ENCODE measurements at regions not wholly inside any gene's neighbourhood (a gene's known extent, or its start where the extent isn't known, plus 50 kb on each side); places are given as distances from the start of the nearest gene placed in this dataset.

DNA sequence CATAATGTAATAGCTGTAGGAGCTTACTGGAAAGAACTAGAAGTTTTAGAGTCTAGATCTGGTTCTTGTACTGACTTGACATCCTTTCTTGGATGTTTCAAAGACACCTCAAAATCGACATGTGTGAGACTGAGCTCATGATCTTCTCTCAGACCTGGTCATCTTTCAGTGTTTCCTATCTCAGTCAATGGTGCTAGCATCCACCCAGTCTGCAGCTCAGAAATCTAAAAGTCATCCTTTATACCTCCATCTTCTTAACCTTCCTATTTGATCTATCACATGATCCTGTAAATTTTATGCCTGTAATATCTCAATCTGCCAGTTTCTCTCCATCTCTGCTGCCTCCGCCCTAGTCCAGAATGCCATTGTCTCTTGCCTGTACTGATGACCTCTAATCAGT is 301.9 kb upstream of the PITX2 start (continued):
- TF ChIP-seq GATAD2B (IDR thresholded peaks at IDR 0.05; ENCODE audit: borderline replicate concordance) (no peak), HNRNPLL (IDR thresholded peaks at IDR 0.05; ENCODE audit: low read depth, low read length, poor library complexity, severe bottlenecking) (no peak), MCM3 (IDR thresholded peaks at IDR 0.05) (no peak), CEBPG (CRISPR knock-in tag; IDR thresholded peaks at IDR 0.05) (no peak), CEBPG (tag; conservative IDR thresholded peaks at IDR 0.05 in 1 of 2, IDR thresholded peaks at IDR 0.05 in 1 of 2) (no peak)
- TF ChIP-seq, protein P1, sequence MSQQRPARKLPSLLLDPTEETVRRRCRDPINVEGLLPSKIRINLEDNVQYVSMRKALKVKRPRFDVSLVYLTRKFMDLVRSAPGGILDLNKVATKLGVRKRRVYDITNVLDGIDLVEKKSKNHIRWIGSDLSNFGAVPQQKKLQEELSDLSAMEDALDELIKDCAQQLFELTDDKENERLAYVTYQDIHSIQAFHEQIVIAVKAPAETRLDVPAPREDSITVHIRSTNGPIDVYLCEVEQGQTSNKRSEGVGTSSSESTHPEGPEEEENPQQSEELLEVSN (IDR thresholded peaks at IDR 0.05; ENCODE audit: borderline replicate concordance in 1 of 2, extremely low read depth in 1 of 2, insufficient read depth in 1 of 2, insufficient read length in 1 of 2, low read depth in 1 of 2, low read length in 1 of 2, poor library complexity in 1 of 2, severe bottlenecking in 1 of 2), result no peak
- TF ChIP-seq, protein P2, sequence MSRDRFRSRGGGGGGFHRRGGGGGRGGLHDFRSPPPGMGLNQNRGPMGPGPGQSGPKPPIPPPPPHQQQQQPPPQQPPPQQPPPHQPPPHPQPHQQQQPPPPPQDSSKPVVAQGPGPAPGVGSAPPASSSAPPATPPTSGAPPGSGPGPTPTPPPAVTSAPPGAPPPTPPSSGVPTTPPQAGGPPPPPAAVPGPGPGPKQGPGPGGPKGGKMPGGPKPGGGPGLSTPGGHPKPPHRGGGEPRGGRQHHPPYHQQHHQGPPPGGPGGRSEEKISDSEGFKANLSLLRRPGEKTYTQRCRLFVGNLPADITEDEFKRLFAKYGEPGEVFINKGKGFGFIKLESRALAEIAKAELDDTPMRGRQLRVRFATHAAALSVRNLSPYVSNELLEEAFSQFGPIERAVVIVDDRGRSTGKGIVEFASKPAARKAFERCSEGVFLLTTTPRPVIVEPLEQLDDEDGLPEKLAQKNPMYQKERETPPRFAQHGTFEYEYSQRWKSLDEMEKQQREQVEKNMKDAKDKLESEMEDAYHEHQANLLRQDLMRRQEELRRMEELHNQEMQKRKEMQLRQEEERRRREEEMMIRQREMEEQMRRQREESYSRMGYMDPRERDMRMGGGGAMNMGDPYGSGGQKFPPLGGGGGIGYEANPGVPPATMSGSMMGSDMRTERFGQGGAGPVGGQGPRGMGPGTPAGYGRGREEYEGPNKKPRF (IDR thresholded peaks at IDR 0.05; ENCODE audit: low read depth, low read length), result no peak

DNA sequence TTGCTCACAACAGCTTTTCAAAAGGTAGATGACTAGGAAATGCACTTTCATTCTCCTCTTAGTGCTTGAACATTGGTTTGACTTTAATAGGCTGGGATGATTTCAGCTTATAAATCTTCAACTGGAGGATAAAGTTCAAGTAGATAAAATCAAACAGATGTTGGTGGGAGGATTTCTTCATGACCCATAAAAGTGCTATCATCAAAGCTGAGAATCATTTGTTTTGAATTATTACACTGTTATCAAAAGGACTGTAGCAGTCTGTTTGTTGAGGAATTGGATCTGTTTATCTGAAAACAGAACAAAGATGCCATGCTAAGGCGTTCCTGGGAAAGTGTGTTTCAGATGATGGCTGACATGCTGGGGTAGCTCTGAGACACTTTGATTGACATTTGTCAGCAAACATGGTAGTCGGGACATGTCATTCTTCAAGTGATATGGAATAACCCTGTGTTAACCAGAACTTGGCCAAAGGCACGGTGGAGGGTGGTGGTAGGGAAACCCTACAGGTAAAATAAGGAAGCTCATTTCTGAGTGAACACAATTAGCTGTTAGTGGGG is 304.0 kb upstream of the PITX2 start:
- no peak overlapping the region for H2AFZ ChIP-seq (ENCODE audit: low read depth, low read length)
- H3K9me3 ChIP-seq (replicated peaks; ENCODE audit: control insufficient read depth, insufficient read depth, low read depth, low read length), result no peaks in the 10 kb centered on the region
- no peaks in the 10 kb centered on the region for H3K36me3 ChIP-seq (ENCODE audit: control insufficient read depth, insufficient read depth, low read length)
- no peaks in the 10 kb centered on the region for H3K79me2 ChIP-seq (ENCODE audit: control insufficient read depth, insufficient read depth, low read length)
- H4K20me1 ChIP-seq (replicated peaks; ENCODE audit: control insufficient read depth, insufficient read depth, low read length), result no peaks in the 10 kb centered on the region
- H3K4me1 ChIP-seq (replicated peaks in 1 of 2; ENCODE audit: control insufficient read depth in 2 of 2, insufficient read depth in 2 of 2, low read length in 2 of 2), result no peaks in the 10 kb centered on the region
- intact Hi-C loops (cut with micrococcal nuclease), result no loop called here
- no peak overlapping the region for H3K9ac ChIP-seq (ENCODE audit: insufficient read depth in 1 of 2, low read depth in 2 of 2, low read length in 2 of 2)
- ChIA-PET POLR2A (interaction anchor here (0.6 kb wide), 1 partner anchor 702 kb away, joined by 3 read pairs; no protein-coding TSS in a partner anchor), CTCF (ENCODE audit: low intra/inter-chr PET ratio) (no interaction called here)
- no peaks in the 10 kb centered on the region for H3K9me1 ChIP-seq (ENCODE audit: control insufficient read depth, insufficient read depth, low read length)
- 0% methylated on average over 3 of the region's 3 CpGs for WGBS (ENCODE audit: insufficient coverage, low coverage, missing lambda C conversion rate)
- FAIRE-seq (no peak), ATAC-seq (no peak), DNase-seq (ENCODE audit: extremely low read depth in 1 of 4, low spot score in 3 of 4) (no peak)
- in situ Hi-C loops (cut with MboI), result no loop called here
- no peaks in the 10 kb centered on the region for H3K27me3 ChIP-seq (ENCODE audit: control insufficient read depth in 2 of 2, insufficient read depth in 2 of 2, low read length in 2 of 2)
- no peak overlapping the region for H3K4me3 ChIP-seq
- BruUV-seq (replicated peaks), result no TSS peak
- H3K4me2 ChIP-seq (ENCODE audit: insufficient read depth, low read length), result no peak overlapping the region
- no peak overlapping the region for H3K27ac ChIP-seq (ENCODE audit: extremely low read depth, low read depth, low read length)
- no peak for TF ChIP-seq ZFPM2 (CRISPR knock-in tag; IDR thresholded peaks at IDR 0.05)
- no peak for TF ChIP-seq NR4A1 (CRISPR knock-in tag; IDR thresholded peaks at IDR 0.05)
- no peak for TF ChIP-seq NR4A1 (tag; IDR thresholded peaks at IDR 0.05)
- TF ChIP-seq CREM (IDR thresholded peaks at IDR 0.05; ENCODE audit: low read depth), result no peak
- TF ChIP-seq ZEB2 (IDR thresholded peaks at IDR 0.05), result no peak
- no peak for TF ChIP-seq MAFF (IDR thresholded peaks at IDR 0.05; ENCODE audit: low read length)
- no peak for TF ChIP-seq TCFL5 (CRISPR knock-in tag; conservative IDR thresholded peaks at IDR 0.05)
- no peak for TF ChIP-seq ZNF253 (CRISPR knock-in tag; conservative IDR thresholded peaks at IDR 0.05)
